Keratinocyte (primary cell): ENCODE measurements at regions not wholly inside any gene's neighbourhood (a gene's known extent, or its start where the extent isn't known, plus 50 kb on each side); places are given as distances from the start of the nearest gene placed in this dataset.

Source experiments
- DNase-seq: peaks from one replicate; pipeline ENCODE4 v3.0.0-alpha.2; 2011; ENCODE audit warnings: low read depth, missing footprints, low spot score
- FAIRE-seq: peaks from 2 replicates; lab custom pipeline; 2011; peaks lifted over from hg19 to GRCh38; lab: Jason Lieb, UNC
- H2AFZ ChIP-seq: 2 replicates; pipeline ENCODE4 v1.6.0; 2012; ENCODE audit warnings: low read length, control low read depth, inconsistent platforms; ENCODE audit not compliant: control insufficient read depth
- H3K27ac ChIP-seq: 2 replicates; pipeline ENCODE4 v1.5.1; 2011; ENCODE audit warnings: low read length; ENCODE audit not compliant: control insufficient read depth, insufficient read depth
- H3K27me3 ChIP-seq: 3 replicates; pipeline ENCODE4 v1.6.0; 2011; ENCODE audit warnings: low read length; ENCODE audit not compliant: control insufficient read depth, insufficient read depth; ENCODE audit errors: extremely low read depth
- H3K36me3 ChIP-seq, 2 experiments: 2 replicates in 1 of 2; 3 replicates in 1 of 2; pipeline ENCODE4 v1.5.1; 2011; ENCODE audit warnings: low read length in 2 of 2, mild to moderate bottlenecking in 1 of 2; ENCODE audit not compliant: control insufficient read depth in 2 of 2, insufficient read depth in 2 of 2; ENCODE audit errors: extremely low read depth in 1 of 2
- H3K4me1 ChIP-seq: 3 replicates; pipeline ENCODE4 v1.5.1; 2011; ENCODE audit warnings: low read length; ENCODE audit not compliant: control insufficient read depth, insufficient read depth; ENCODE audit errors: extremely low read depth
- H3K4me2 ChIP-seq: 3 replicates; pipeline ENCODE4 v1.6.0; 2011; ENCODE audit warnings: low read depth, low read length; ENCODE audit not compliant: control insufficient read depth, insufficient read depth; ENCODE audit errors: extremely low read depth
- H3K4me3 ChIP-seq, 3 experiments: fragments of 200-600 bp in 1 of 3; sonication (generic) in 1 of 3; 2 replicates in 2 of 3; 3 replicates in 1 of 3; pipeline ENCODE4 v1.5.1; 2011 to 2016; ENCODE audit warnings: low read length in 3 of 3, mild to moderate bottlenecking in 3 of 3, control low read depth in 2 of 3, inconsistent platforms in 1 of 3, low read depth in 1 of 3, mixed read lengths in 1 of 3, mixed run types in 1 of 3, moderate library complexity in 1 of 3; ENCODE audit not compliant: control insufficient read depth in 2 of 3, insufficient read depth in 2 of 3; ENCODE audit errors: extremely low read depth in 1 of 3
- H3K79me2 ChIP-seq: 2 replicates; pipeline ENCODE4 v1.6.0; 2012; ENCODE audit warnings: low read length; ENCODE audit not compliant: control insufficient read depth, insufficient read depth
- H3K9ac ChIP-seq: 3 replicates; pipeline ENCODE4 v1.6.0; 2011; ENCODE audit warnings: low read length; ENCODE audit not compliant: control insufficient read depth, insufficient read depth; ENCODE audit errors: extremely low read depth
- H3K9me1 ChIP-seq: 3 replicates; pipeline ENCODE4 v1.6.0; 2011; ENCODE audit warnings: low read length; ENCODE audit not compliant: control insufficient read depth, insufficient read depth; ENCODE audit errors: extremely low read depth
- H3K9me3 ChIP-seq: 2 replicates; pipeline ENCODE4 v1.5.1; 2012; ENCODE audit warnings: low read depth, low read length; ENCODE audit not compliant: control insufficient read depth
- H4K20me1 ChIP-seq: 3 replicates; pipeline ENCODE4 v1.6.0; 2011; ENCODE audit warnings: low read length; ENCODE audit not compliant: control insufficient read depth, insufficient read depth; ENCODE audit errors: extremely low read depth
- EZH2 ChIP-seq: IDR thresholded peaks from one replicate; pipeline ENCODE4 v1.6.1; 2012; ENCODE audit warnings: inconsistent platforms, mild to moderate bottlenecking, low read length, moderate library complexity
- dilution Hi-C: fragments of 300-500 bp; cut with MboI; formaldehyde crosslinking; loops from one replicate; pipeline ENCODE4 v1.7.0; 2020; ENCODE audit warnings: low sequenced_read_pairs; ENCODE audit not compliant: extremely low pct_ligation_motif_present
- TF ChIP-seq, protein P1 (sequence below), 3 experiments: IDR thresholded peaks in 1 of 3; conservative IDR thresholded peaks in 1 of 3; optimal IDR thresholded peaks in 1 of 3; 2 replicates in 2 of 3; 3 replicates in 1 of 3; pipeline versions ENCODE3 to v1.5.1; 2011; ENCODE audit warnings: low read length in 3 of 3, mild to moderate bottlenecking in 3 of 3, moderate library complexity in 2 of 3, control low read depth in 1 of 3, inconsistent platforms in 1 of 3; ENCODE audit not compliant: insufficient read depth in 2 of 3; ENCODE audit errors: extremely low read depth in 1 of 3

DNA sequence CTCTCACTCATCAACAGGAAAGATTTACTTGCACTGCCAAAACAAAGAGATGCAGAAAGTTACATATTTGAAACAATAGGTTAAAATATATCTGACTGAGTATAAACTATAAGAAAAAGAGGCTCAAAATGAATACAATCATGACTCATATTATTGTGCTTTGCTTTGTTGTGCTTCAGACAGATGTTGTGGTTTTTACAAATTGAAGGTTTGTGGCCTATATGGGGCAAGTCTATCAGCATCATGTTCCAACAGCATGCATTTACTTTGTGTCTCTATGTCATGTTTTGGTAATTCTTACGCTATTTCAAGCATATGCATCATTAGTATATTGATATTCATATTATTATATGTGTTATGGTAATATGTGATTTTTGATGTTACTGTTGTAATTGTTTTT is 330.0 kb downstream of the PRR16 start:
- no peak overlapping the region for H2AFZ ChIP-seq
- H3K27me3 ChIP-seq: no peaks in the 10 kb centered on the region
- no peak overlapping the region for H3K27ac ChIP-seq
- DNase-seq (no peak), FAIRE-seq (no peak)
- H3K9ac ChIP-seq: no peak overlapping the region
- no peak overlapping the region for H3K4me2 ChIP-seq
- no peaks in the 10 kb centered on the region for H3K9me3 ChIP-seq
- TF ChIP-seq EZH2: no peak
- TF ChIP-seq, protein P1, sequence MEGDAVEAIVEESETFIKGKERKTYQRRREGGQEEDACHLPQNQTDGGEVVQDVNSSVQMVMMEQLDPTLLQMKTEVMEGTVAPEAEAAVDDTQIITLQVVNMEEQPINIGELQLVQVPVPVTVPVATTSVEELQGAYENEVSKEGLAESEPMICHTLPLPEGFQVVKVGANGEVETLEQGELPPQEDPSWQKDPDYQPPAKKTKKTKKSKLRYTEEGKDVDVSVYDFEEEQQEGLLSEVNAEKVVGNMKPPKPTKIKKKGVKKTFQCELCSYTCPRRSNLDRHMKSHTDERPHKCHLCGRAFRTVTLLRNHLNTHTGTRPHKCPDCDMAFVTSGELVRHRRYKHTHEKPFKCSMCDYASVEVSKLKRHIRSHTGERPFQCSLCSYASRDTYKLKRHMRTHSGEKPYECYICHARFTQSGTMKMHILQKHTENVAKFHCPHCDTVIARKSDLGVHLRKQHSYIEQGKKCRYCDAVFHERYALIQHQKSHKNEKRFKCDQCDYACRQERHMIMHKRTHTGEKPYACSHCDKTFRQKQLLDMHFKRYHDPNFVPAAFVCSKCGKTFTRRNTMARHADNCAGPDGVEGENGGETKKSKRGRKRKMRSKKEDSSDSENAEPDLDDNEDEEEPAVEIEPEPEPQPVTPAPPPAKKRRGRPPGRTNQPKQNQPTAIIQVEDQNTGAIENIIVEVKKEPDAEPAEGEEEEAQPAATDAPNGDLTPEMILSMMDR (optimal IDR thresholded peaks at IDR 0.05 in 1 of 3, IDR thresholded peaks at IDR 0.05 in 1 of 3, conservative IDR thresholded peaks at IDR 0.05 in 1 of 3; ENCODE audit: extremely low read depth in 1 of 3, insufficient read depth in 2 of 3, low read length in 3 of 3): no peak
- dilution Hi-C loops: no loop called here
- no peaks in the 10 kb centered on the region for H3K4me1 ChIP-seq
- no peaks in the 10 kb centered on the region for H3K36me3 ChIP-seq
- no peaks in the 10 kb centered on the region for H3K9me1 ChIP-seq
- no peaks in the 10 kb centered on the region for H4K20me1 ChIP-seq
- no peak overlapping the region for H3K4me3 ChIP-seq
- H3K79me2 ChIP-seq: no peaks in the 10 kb centered on the region

DNA sequence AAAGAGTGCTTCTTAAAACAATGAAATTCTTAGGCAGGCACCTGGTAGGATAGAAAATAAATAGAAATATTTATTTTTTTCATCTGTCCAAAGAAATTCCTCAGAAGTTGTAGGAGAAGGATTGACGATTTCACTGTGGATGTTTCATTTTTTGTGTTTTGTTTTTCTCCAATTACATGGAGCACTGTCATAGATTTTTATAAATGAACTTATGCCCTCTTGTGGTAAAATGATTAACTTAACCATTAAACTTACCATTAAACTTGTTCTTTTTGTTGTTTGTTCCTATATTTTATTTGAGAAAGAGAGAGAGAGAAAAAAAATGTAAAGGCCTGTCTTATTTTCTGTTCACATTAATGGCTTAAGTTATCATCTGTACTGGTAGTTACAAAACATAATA is 339.2 kb downstream of the PRR16 start:
- Histone ChIP-seq H2AFZ (no peak overlapping the region), H3K4me3 (no peak overlapping the region), H3K27me3 (no peaks in the 10 kb centered on the region), H3K4me2 (no peak overlapping the region), H4K20me1 (no peaks in the 10 kb centered on the region), H3K79me2 (no peaks in the 10 kb centered on the region), H3K36me3 (no peaks in the 10 kb centered on the region), H3K9me3 (no peaks in the 10 kb centered on the region), H3K27ac (no peak overlapping the region), H3K9ac (no peak overlapping the region), H3K9me1 (no peaks in the 10 kb centered on the region), H3K4me1 (no peaks in the 10 kb centered on the region)
- TF ChIP-seq EZH2: no peak
- TF ChIP-seq, protein P1 (optimal IDR thresholded peaks at IDR 0.05 in 1 of 3, IDR thresholded peaks at IDR 0.05 in 1 of 3, conservative IDR thresholded peaks at IDR 0.05 in 1 of 3; ENCODE audit: extremely low read depth in 1 of 3, insufficient read depth in 2 of 3, low read length in 3 of 3): no peak
- DNase-seq (no peak), FAIRE-seq (no peak)
- dilution Hi-C loops: no loop called here
